ENCODE measurements at regions not wholly inside any gene's neighbourhood (a gene's known extent, or its start where the extent isn't known, plus 50 kb on each side); places are given as distances from the start of the nearest gene placed in this dataset.

GRCh38 chr5:103708601-103709000 lies 146.0 kb upstream of the NUDT12 start:
- no peak overlapping the region for H3K27ac ChIP-seq
- no peak overlapping the region for H2AFZ ChIP-seq
- no peaks in the 10 kb centered on the region for H3K36me3 ChIP-seq (replicated peaks; ENCODE audit: insufficient read depth, low read depth)
- H3K79me2 ChIP-seq, result no peaks in the 10 kb centered on the region
- H3K9me2 ChIP-seq (replicated peaks; ENCODE audit: insufficient read depth), result no peaks in the 10 kb centered on the region
- no peaks in the 10 kb centered on the region for H4K20me1 ChIP-seq (ENCODE audit: insufficient read depth, poor library complexity, severe bottlenecking)
- TF ChIP-seq EZH2 (IDR thresholded peaks at IDR 0.05; ENCODE audit: borderline replicate concordance) (no peak), EZH2phosphoT487 (IDR thresholded peaks at IDR 0.05; ENCODE audit: low read depth, severe bottlenecking, unreplicated experiment) (no peak)
- TF ChIP-seq, protein P1, sequence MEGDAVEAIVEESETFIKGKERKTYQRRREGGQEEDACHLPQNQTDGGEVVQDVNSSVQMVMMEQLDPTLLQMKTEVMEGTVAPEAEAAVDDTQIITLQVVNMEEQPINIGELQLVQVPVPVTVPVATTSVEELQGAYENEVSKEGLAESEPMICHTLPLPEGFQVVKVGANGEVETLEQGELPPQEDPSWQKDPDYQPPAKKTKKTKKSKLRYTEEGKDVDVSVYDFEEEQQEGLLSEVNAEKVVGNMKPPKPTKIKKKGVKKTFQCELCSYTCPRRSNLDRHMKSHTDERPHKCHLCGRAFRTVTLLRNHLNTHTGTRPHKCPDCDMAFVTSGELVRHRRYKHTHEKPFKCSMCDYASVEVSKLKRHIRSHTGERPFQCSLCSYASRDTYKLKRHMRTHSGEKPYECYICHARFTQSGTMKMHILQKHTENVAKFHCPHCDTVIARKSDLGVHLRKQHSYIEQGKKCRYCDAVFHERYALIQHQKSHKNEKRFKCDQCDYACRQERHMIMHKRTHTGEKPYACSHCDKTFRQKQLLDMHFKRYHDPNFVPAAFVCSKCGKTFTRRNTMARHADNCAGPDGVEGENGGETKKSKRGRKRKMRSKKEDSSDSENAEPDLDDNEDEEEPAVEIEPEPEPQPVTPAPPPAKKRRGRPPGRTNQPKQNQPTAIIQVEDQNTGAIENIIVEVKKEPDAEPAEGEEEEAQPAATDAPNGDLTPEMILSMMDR (IDR thresholded peaks at IDR 0.05; ENCODE audit: poor library complexity), result no peak
- no peak for DNase-seq (ENCODE audit: low spot score)
- no peak overlapping the region for H3K4me3 ChIP-seq
- H3K27me3 ChIP-seq, result no peaks in the 10 kb centered on the region
- H3K9me3 ChIP-seq (ENCODE audit: low read depth), result no peaks in the 10 kb centered on the region
- H3K4me1 ChIP-seq (ENCODE audit: insufficient read depth), result no peaks in the 10 kb centered on the region
- no peak overlapping the region for H3K4me2 ChIP-seq

GRCh38 chr5:103706939-103707682 lies 144.5 kb upstream of the NUDT12 start:
- H3K27ac ChIP-seq, result no peak overlapping the region
- WGBS (ENCODE audit: low lambda C conversion rate, missing lambda C conversion rate), result 56% methylated on average over 4 of the region's 4 CpGs
- no peaks in the 10 kb centered on the region for H3K79me2 ChIP-seq
- TF ChIP-seq EZH2 (IDR thresholded peaks at IDR 0.05; ENCODE audit: borderline replicate concordance), result no peak
- no peak for TF ChIP-seq EZH2phosphoT487 (IDR thresholded peaks at IDR 0.05; ENCODE audit: low read depth, severe bottlenecking, unreplicated experiment)
- TF ChIP-seq, protein P1 (IDR thresholded peaks at IDR 0.05; ENCODE audit: poor library complexity), result no peak
- peak overlapping the region; percentile 12 for H3K4me2 ChIP-seq
- no peak overlapping the region for H2AFZ ChIP-seq
- H3K4me3 ChIP-seq, result no peak overlapping the region
- H3K9me2 ChIP-seq (replicated peaks; ENCODE audit: insufficient read depth), result no peaks in the 10 kb centered on the region
- H3K4me1 ChIP-seq (ENCODE audit: insufficient read depth), result no peaks in the 10 kb centered on the region
- H3K9me3 ChIP-seq (ENCODE audit: low read depth), result no peaks in the 10 kb centered on the region
- no peaks in the 10 kb centered on the region for H3K36me3 ChIP-seq (replicated peaks; ENCODE audit: insufficient read depth, low read depth)
- DNase-seq (ENCODE audit: low spot score), result peak; percentile 6
- H4K20me1 ChIP-seq (ENCODE audit: insufficient read depth, poor library complexity, severe bottlenecking), result no peaks in the 10 kb centered on the region
- no peaks in the 10 kb centered on the region for H3K27me3 ChIP-seq

GRCh38 chr5:103703617-103704016 lies 141.0 kb upstream of the NUDT12 start:
- no peak overlapping the region for H3K4me3 ChIP-seq
- H3K9me3 ChIP-seq (ENCODE audit: low read depth), result no peaks in the 10 kb centered on the region
- no peaks in the 10 kb centered on the region for H4K20me1 ChIP-seq (ENCODE audit: insufficient read depth, poor library complexity, severe bottlenecking)
- no peaks in the 10 kb centered on the region for H3K27me3 ChIP-seq
- H3K27ac ChIP-seq, result no peak overlapping the region
- no peaks in the 10 kb centered on the region for H3K9me2 ChIP-seq (replicated peaks; ENCODE audit: insufficient read depth)
- 57% methylated on average over 3 of the region's 3 CpGs for WGBS (ENCODE audit: low lambda C conversion rate, missing lambda C conversion rate)
- TF ChIP-seq, protein P1 (IDR thresholded peaks at IDR 0.05; ENCODE audit: poor library complexity), result no peak
- no peak for TF ChIP-seq EZH2phosphoT487 (IDR thresholded peaks at IDR 0.05; ENCODE audit: low read depth, severe bottlenecking, unreplicated experiment)
- no peak for TF ChIP-seq EZH2 (IDR thresholded peaks at IDR 0.05; ENCODE audit: borderline replicate concordance)
- no peaks in the 10 kb centered on the region for H3K4me1 ChIP-seq (ENCODE audit: insufficient read depth)
- H3K79me2 ChIP-seq, result no peaks in the 10 kb centered on the region
- no peak overlapping the region for H2AFZ ChIP-seq
- no peak overlapping the region for H3K4me2 ChIP-seq
- DNase-seq (ENCODE audit: low spot score), result no peak
- H3K36me3 ChIP-seq (replicated peaks; ENCODE audit: insufficient read depth, low read depth), result no peaks in the 10 kb centered on the region
